ENCODE measurements at regions not wholly inside any gene's neighbourhood (a gene's known extent, or its start where the extent isn't known, plus 50 kb on each side); places are given as distances from the start of the nearest gene placed in this dataset.

DNA sequence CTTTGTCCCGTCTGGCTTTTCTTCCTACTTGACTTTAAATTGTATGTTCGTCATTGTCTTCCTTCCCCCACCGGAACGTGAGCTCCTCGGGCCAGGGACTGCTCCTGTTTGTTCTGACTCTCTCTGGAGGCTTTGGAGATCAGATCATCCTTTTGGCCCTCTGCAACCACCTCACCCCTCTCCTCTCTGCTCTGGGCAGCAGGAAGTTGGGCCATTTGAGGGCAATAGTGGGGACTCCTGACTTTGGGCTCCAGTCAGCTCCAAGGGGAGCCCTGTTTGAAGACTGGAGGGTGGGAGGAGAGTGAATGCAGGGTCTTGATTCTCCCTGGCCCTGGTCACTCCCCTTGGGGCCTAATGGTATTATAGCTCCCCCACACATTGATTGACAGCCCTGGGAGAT is 186.3 kb upstream of the B3GAT1 start:
- H3K9me3 Mint-ChIP-seq (ENCODE audit: unreplicated experiment): no peaks in the 10 kb centered on the region
- H3K9ac ChIP-seq (ENCODE audit: low read length): no peak overlapping the region
- no peak for FAIRE-seq
- H2AFZ ChIP-seq (ENCODE audit: low read depth, low read length): no peak overlapping the region
- H3K4me2 ChIP-seq (ENCODE audit: low read length): no peak overlapping the region
- no peaks in the 10 kb centered on the region for H4K20me1 ChIP-seq (ENCODE audit: insufficient read depth, low read length)
- no peaks in the 10 kb centered on the region for H3K36me3 Mint-ChIP-seq (ENCODE audit: low read depth, unreplicated experiment)
- no peaks in the 10 kb centered on the region for H3K27me3 ChIP-seq (ENCODE audit: insufficient read depth, low read length)
- no peak overlapping the region for H3K27ac ChIP-seq (ENCODE audit: low read depth, low read length)
- H3K27me3 Mint-ChIP-seq (ENCODE audit: low read depth, unreplicated experiment): peaks cover 39% of the 10 kb centered on the region
- H3K79me2 ChIP-seq (ENCODE audit: insufficient read depth, low read length): no peaks in the 10 kb centered on the region
- H3K36me3 ChIP-seq (ENCODE audit: insufficient read depth, low read length): no peaks in the 10 kb centered on the region
- H3K27ac Mint-ChIP-seq (ENCODE audit: unreplicated experiment): no peak overlapping the region
- H3K4me3 Mint-ChIP-seq (ENCODE audit: unreplicated experiment): no peak overlapping the region
- no peaks in the 10 kb centered on the region for H3K9me3 ChIP-seq (ENCODE audit: insufficient read depth, low read depth, low read length)
- no peaks in the 10 kb centered on the region for H3K4me1 ChIP-seq (ENCODE audit: insufficient read depth, low read length)
- TF ChIP-seq EZH2 (IDR thresholded peaks at IDR 0.05; ENCODE audit: insufficient read depth, low read length): no peak
- no peak for DNase-seq (ENCODE audit: low read depth)
- peaks cover 2% of the 10 kb centered on the region for H3K4me1 Mint-ChIP-seq (ENCODE audit: low read depth, unreplicated experiment)
- H3K4me3 ChIP-seq (ENCODE audit: insufficient read depth, low read depth, low read length): no peak overlapping the region

DNA sequence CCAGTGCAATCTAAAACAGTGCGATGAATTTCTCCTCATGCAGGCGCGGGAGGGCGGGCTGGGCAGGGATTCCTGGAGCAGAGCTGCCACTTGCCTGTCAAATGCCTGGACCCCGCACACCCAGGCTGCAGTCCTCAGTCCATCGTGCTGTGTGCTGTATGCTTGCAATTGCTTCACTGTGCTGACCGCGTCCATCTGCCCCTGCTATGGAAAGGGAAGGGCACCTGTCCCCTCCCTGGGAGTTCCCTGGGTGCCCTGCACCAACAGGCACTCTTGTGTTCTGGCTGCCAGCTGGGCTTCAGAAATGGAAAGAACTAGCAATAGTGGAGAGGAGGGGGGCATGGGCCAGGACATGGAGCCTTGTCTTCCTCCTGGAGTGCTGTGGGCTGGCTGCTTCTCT is 185.4 kb upstream of the B3GAT1 start:
- no peak overlapping the region for H2AFZ ChIP-seq (ENCODE audit: low read depth, low read length)
- H3K27ac ChIP-seq (ENCODE audit: low read depth, low read length): no peak overlapping the region
- TF ChIP-seq, protein P1, sequence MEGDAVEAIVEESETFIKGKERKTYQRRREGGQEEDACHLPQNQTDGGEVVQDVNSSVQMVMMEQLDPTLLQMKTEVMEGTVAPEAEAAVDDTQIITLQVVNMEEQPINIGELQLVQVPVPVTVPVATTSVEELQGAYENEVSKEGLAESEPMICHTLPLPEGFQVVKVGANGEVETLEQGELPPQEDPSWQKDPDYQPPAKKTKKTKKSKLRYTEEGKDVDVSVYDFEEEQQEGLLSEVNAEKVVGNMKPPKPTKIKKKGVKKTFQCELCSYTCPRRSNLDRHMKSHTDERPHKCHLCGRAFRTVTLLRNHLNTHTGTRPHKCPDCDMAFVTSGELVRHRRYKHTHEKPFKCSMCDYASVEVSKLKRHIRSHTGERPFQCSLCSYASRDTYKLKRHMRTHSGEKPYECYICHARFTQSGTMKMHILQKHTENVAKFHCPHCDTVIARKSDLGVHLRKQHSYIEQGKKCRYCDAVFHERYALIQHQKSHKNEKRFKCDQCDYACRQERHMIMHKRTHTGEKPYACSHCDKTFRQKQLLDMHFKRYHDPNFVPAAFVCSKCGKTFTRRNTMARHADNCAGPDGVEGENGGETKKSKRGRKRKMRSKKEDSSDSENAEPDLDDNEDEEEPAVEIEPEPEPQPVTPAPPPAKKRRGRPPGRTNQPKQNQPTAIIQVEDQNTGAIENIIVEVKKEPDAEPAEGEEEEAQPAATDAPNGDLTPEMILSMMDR (IDR thresholded peaks at IDR 0.05; ENCODE audit: insufficient read depth, low read depth, low read length): no peak
- TF ChIP-seq EZH2 (IDR thresholded peaks at IDR 0.05; ENCODE audit: insufficient read depth, low read length): no peak
- H3K4me1 Mint-ChIP-seq (ENCODE audit: low read depth, unreplicated experiment): peaks cover 2% of the 10 kb centered on the region
- no peaks in the 10 kb centered on the region for H3K36me3 ChIP-seq (ENCODE audit: insufficient read depth, low read length)
- no peak overlapping the region for H3K9ac ChIP-seq (ENCODE audit: low read length)
- H3K27ac Mint-ChIP-seq (ENCODE audit: unreplicated experiment): no peak overlapping the region
- FAIRE-seq: no peak
- no peaks in the 10 kb centered on the region for H3K36me3 Mint-ChIP-seq (ENCODE audit: low read depth, unreplicated experiment)
- no peak overlapping the region for H3K4me3 Mint-ChIP-seq (ENCODE audit: unreplicated experiment)
- H4K20me1 ChIP-seq (ENCODE audit: insufficient read depth, low read length): no peaks in the 10 kb centered on the region
- no peaks in the 10 kb centered on the region for H3K27me3 ChIP-seq (ENCODE audit: insufficient read depth, low read length)
- H3K9me3 ChIP-seq (ENCODE audit: insufficient read depth, low read depth, low read length): no peaks in the 10 kb centered on the region
- peaks cover 37% of the 10 kb centered on the region for H3K27me3 Mint-ChIP-seq (ENCODE audit: low read depth, unreplicated experiment)
- H3K4me3 ChIP-seq (ENCODE audit: insufficient read depth, low read depth, low read length): no peak overlapping the region
- no peak overlapping the region for H3K4me2 ChIP-seq (ENCODE audit: low read length)
- DNase-seq (ENCODE audit: low read depth): no peak
- H3K4me1 ChIP-seq (ENCODE audit: insufficient read depth, low read length): no peaks in the 10 kb centered on the region
- no peaks in the 10 kb centered on the region for H3K79me2 ChIP-seq (ENCODE audit: insufficient read depth, low read length)
- no peaks in the 10 kb centered on the region for H3K9me3 Mint-ChIP-seq (ENCODE audit: unreplicated experiment)

DNA sequence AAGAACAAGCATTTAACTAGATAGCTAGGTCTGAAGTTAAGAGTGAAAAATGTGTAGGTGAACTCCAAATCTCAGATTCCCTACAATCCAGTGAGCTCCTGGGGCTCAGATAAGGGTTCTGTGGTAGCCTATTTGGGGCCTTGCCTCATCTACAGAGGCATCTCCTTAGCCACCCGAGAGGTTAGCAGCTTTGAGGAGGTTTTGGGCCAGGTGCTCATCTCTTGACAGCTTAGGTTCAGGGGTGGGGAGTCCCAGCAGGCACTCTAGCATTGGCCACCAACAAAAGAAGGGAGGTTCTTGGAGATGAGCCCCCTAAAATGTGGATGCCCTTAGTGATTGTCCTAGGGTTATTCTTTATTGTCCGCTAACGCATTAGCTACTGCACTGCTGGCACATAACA is 184.4 kb upstream of the B3GAT1 start:
- H3K4me3 ChIP-seq (ENCODE audit: insufficient read depth, low read depth, low read length): no peak overlapping the region
- peaks cover 2% of the 10 kb centered on the region for H3K4me1 Mint-ChIP-seq (ENCODE audit: low read depth, unreplicated experiment)
- peaks cover 37% of the 10 kb centered on the region for H3K27me3 Mint-ChIP-seq (ENCODE audit: low read depth, unreplicated experiment)
- no peaks in the 10 kb centered on the region for H3K9me3 ChIP-seq (ENCODE audit: insufficient read depth, low read depth, low read length)
- H3K27ac ChIP-seq (ENCODE audit: low read depth, low read length): no peak overlapping the region
- H3K36me3 ChIP-seq (ENCODE audit: insufficient read depth, low read length): no peaks in the 10 kb centered on the region
- H3K4me2 ChIP-seq (ENCODE audit: low read length): no peak overlapping the region
- no peaks in the 10 kb centered on the region for H3K4me1 ChIP-seq (ENCODE audit: insufficient read depth, low read length)
- no peak for DNase-seq (ENCODE audit: low read depth)
- H4K20me1 ChIP-seq (ENCODE audit: insufficient read depth, low read length): no peaks in the 10 kb centered on the region
- H3K36me3 Mint-ChIP-seq (ENCODE audit: low read depth, unreplicated experiment): no peaks in the 10 kb centered on the region
- H3K27ac Mint-ChIP-seq (ENCODE audit: unreplicated experiment): no peak overlapping the region
- H3K9me3 Mint-ChIP-seq (ENCODE audit: unreplicated experiment): no peaks in the 10 kb centered on the region
- H2AFZ ChIP-seq (ENCODE audit: low read depth, low read length): no peak overlapping the region
- H3K79me2 ChIP-seq (ENCODE audit: insufficient read depth, low read length): no peaks in the 10 kb centered on the region
- no peak overlapping the region for H3K4me3 Mint-ChIP-seq (ENCODE audit: unreplicated experiment)
- no peak for TF ChIP-seq EZH2 (IDR thresholded peaks at IDR 0.05; ENCODE audit: insufficient read depth, low read length)
- TF ChIP-seq, protein P1 (IDR thresholded peaks at IDR 0.05; ENCODE audit: insufficient read depth, low read depth, low read length): no peak
- H3K9ac ChIP-seq (ENCODE audit: low read length): no peak overlapping the region
- no peak for FAIRE-seq
- H3K27me3 ChIP-seq (ENCODE audit: insufficient read depth, low read length): no peaks in the 10 kb centered on the region

Measured in astrocyte (in vitro differentiated cells and primary cell).